Aorta (tissue), 5 donors: ENCODE measurements at regions not wholly inside any gene's neighbourhood (a gene's known extent, or its start where the extent isn't known, plus 50 kb on each side); places are given as distances from the start of the nearest gene placed in this dataset.
"Not testable (repeated sequence)": the region's sequence is repeated elsewhere in the genome, so short reads cannot be mapped to it uniquely, and the experiment has no call there.

Experiments
- ATAC-seq: fragments of 200-7000 bp; cut with Tn5 transposase; one replicate; pipeline ENCODE4 v1.9.1; 2022; ENCODE audit warnings: moderate library complexity; ENCODE audit not compliant: low FRiP score
- DNase-seq, 2 donors: peaks; one replicate each; pipeline ENCODE4 v3.0.0-alpha.2; 2020
- H3K27ac ChIP-seq, 2 donors: one replicate each; pipeline ENCODE4 v1.5.1; 2013; ENCODE audit warnings: low read length in 2 of 2, mild to moderate bottlenecking in 2 of 2, moderate library complexity in 2 of 2, control low read depth in 1 of 2, inconsistent platforms in 1 of 2, low read depth in 1 of 2
- H3K27me3 ChIP-seq, 2 donors: one replicate each; pipeline ENCODE4 v1.6.1; 2013; ENCODE audit warnings: control low read depth in 1 of 2, low read length in 1 of 2, mild to moderate bottlenecking in 1 of 2, moderate library complexity in 1 of 2; ENCODE audit not compliant: insufficient read depth in 2 of 2, control insufficient read depth in 1 of 2
- H3K36me3 ChIP-seq, 2 donors: one replicate each; pipeline ENCODE4 v1.6.1; 2013; ENCODE audit warnings: control low read depth in 1 of 2, low read length in 1 of 2, mild to moderate bottlenecking in 1 of 2; ENCODE audit not compliant: insufficient read depth in 2 of 2, control insufficient read depth in 1 of 2
- H3K4me1 ChIP-seq, 2 donors: one replicate each; pipeline ENCODE4 v1.6.1; 2013; ENCODE audit warnings: low read length in 2 of 2, control low read depth in 1 of 2, mild to moderate bottlenecking in 1 of 2, moderate library complexity in 1 of 2; ENCODE audit not compliant: insufficient read depth in 2 of 2, control insufficient read depth in 1 of 2
- H3K4me3 ChIP-seq, 2 donors: one replicate each; pipeline ENCODE4 v1.5.1; 2013; ENCODE audit warnings: low read length in 2 of 2, control low read depth in 1 of 2, mild to moderate bottlenecking in 1 of 2
- H3K9me3 ChIP-seq: one replicate; pipeline ENCODE4 v1.6.1; 2013; ENCODE audit warnings: mild to moderate bottlenecking, low read length; ENCODE audit not compliant: control insufficient read depth
- WGBS, 2 donors: extraction: QIAGEN DNeasy Blood & Tissue Kit; methylation state at CpG; one replicate each; pipeline ENCODE4 v1.1.7; 2013; 5-methylcytosine and 5-hydroxymethylcytosine counted together
- intact Hi-C, 2 donors: fragments of 100-400 bp; cut with DNase I; formaldehyde crosslinking; loops; one replicate each; pipeline versions ENCODE4 v1.14.2 to v1.15.0; 2022
- microRNA-seq, 2 donors: library from miRNA; unstranded; fragments of <30 nt; microRNA quantifications; one replicate each; pipeline ENCODE4 v1.2.0, GENCODE V29; 2020
- donor health status: healthy with polysubstance abuse.
- donor health status: Bipolar disorder and iron deficiency.
- donor health status: DM: no; HTN: no; CAD: no.
- donor health status: DM: no; HTN: no; CAD: no.
- donor health status: DM: yes; HTN: yes; CAD: no.

DNA sequence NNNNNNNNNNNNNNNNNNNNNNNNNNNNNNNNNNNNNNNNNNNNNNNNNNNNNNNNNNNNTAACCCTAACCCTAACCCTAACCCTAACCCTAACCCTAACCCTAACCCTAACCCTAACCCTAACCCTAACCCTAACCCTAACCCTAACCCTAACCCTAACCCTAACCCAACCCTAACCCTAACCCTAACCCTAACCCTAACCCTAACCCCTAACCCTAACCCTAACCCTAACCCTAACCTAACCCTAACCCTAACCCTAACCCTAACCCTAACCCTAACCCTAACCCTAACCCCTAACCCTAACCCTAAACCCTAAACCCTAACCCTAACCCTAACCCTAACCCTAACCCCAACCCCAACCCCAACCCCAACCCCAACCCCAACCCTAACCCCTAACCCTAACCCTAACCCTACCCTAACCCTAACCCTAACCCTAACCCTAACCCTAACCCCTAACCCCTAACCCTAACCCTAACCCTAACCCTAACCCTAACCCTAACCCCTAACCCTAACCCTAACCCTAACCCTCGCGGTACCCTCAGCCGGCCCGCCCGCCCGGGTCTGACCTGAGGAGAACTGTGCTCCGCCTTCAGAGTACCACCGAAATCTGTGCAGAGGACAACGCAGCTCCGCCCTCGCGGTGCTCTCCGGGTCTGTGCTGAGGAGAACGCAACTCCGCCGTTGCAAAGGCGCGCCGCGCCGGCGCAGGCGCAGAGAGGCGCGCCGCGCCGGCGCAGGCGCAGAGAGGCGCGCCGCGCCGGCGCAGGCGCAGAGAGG is 441.3 kb downstream of the OR4F29 start:
- peak; percentile 44 to 56 for DNase-seq
- H3K27ac ChIP-seq, H3K4me3 ChIP-seq, H3K36me3 ChIP-seq, intact Hi-C loops, H3K27me3 ChIP-seq, H3K4me1 ChIP-seq, H3K9me3 ChIP-seq, ATAC-seq: not testable (repeated sequence)
- WGBS, 2 donors = 66 to 72% methylated on average over 9 to 29 of the region's 37 CpGs

Small RNAs in the stretch of these regions (microRNA-seq; reads per million reads assigned to microRNA genes)
- gene MIR6859-1 (0 reads per million in 2 donors), gene MIR6859-2 (0 reads per million in 2 donors)
